HepG2 (cell line): ENCODE measurements at regions not wholly inside any gene's neighbourhood (a gene's known extent, or its start where the extent isn't known, plus 50 kb on each side); places are given as distances from the start of the nearest gene placed in this dataset.

ENCODE experiments used
- BHLHE40 ChIP-seq: IDR thresholded peaks from 2 replicates; pipeline ENCODE4 v1.6.1; 2011; ENCODE audit warnings: low read length, improper control_type of control experiment
- CCAR2 ChIP-seq: fragments of 200-400 bp; formaldehyde crosslinking; optimal IDR thresholded peaks from 2 replicates; pipeline ENCODE3; 2018; ENCODE audit warnings: low read depth, mild to moderate bottlenecking, low read length, moderate library complexity
- GMEB2 ChIP-seq: IDR thresholded peaks from 2 replicates; pipeline ENCODE4 v1.6.1; 2016; ENCODE audit warnings: missing biosample characterization, missing genetic modification reagents, low read depth
- NR3C1 ChIP-seq: sonication (generic); formaldehyde crosslinking; IDR thresholded peaks from 2 replicates; pipeline ENCODE4 v1.4.0; 2020; ENCODE audit warnings: missing genetic modification reagents
- POLR2A ChIP-seq, 2 experiments: IDR thresholded peaks; 2 replicates each; pipeline ENCODE4 v1.6.1; 2011; ENCODE audit warnings: low read depth in 2 of 2, low read length in 2 of 2, mild to moderate bottlenecking in 1 of 2, moderate library complexity in 1 of 2; ENCODE audit not compliant: insufficient read depth in 1 of 2
- PRPF4 ChIP-seq: fragments of 200-400 bp; formaldehyde crosslinking; IDR thresholded peaks from 2 replicates; pipeline ENCODE4 v1.6.1; 2016; ENCODE audit warnings: low read length, low read depth; ENCODE audit not compliant: poor library complexity, severe bottlenecking
- TCF7 ChIP-seq: sonication (generic); IDR thresholded peaks from 2 replicates; pipeline ENCODE4 v1.6.1; 2016; ENCODE audit warnings: antibody characterized with exemption, low read depth
- TF ChIP-seq, protein P1 (sequence below): sonication (generic); formaldehyde crosslinking; IDR thresholded peaks from 2 replicates; pipeline ENCODE4 v1.5.0; 2020; ENCODE audit warnings: mild to moderate bottlenecking, missing genetic modification reagents, moderate library complexity
- TF ChIP-seq, protein P2 (sequence below): sonication (generic); formaldehyde crosslinking; IDR thresholded peaks from 2 replicates; pipeline ENCODE4 v1.5.0; 2020; ENCODE audit warnings: missing genetic modification reagents, mild to moderate bottlenecking, borderline replicate concordance

DNA sequence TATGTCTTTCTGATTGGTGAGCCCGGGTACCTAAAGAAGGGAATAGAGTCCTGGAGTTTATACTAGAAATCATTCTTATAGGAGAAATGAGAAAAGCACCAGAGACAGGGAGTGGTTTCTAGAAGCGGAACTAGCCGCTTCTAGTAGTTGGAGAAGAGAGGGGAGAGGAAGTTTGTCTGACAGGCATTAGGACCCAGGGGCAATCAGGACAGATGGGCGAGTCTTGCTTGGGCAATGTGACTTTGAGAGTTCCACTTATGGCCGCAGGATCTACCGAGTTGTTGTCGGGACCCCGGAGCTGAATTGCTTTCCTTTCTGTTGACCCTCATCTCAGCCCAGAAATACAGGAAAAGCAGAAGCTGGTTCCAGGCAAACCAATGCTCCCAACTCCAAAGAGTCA is 596.8 kb upstream of the CNTN5 start:
- TF ChIP-seq GMEB2 (CRISPR knock-in tag) (no peak), POLR2A (IDR thresholded peaks at IDR 0.05; ENCODE audit: insufficient read depth in 1 of 2, low read depth in 2 of 2, low read length in 2 of 2) (no peak), NR3C1 (CRISPR knock-in tag) (no peak), BHLHE40 (no peak), CCAR2 (no peak), TCF7 (no peak), PRPF4 (no peak)
- TF ChIP-seq, protein P1, sequence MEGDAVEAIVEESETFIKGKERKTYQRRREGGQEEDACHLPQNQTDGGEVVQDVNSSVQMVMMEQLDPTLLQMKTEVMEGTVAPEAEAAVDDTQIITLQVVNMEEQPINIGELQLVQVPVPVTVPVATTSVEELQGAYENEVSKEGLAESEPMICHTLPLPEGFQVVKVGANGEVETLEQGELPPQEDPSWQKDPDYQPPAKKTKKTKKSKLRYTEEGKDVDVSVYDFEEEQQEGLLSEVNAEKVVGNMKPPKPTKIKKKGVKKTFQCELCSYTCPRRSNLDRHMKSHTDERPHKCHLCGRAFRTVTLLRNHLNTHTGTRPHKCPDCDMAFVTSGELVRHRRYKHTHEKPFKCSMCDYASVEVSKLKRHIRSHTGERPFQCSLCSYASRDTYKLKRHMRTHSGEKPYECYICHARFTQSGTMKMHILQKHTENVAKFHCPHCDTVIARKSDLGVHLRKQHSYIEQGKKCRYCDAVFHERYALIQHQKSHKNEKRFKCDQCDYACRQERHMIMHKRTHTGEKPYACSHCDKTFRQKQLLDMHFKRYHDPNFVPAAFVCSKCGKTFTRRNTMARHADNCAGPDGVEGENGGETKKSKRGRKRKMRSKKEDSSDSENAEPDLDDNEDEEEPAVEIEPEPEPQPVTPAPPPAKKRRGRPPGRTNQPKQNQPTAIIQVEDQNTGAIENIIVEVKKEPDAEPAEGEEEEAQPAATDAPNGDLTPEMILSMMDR (CRISPR knock-in tag): no peak
- TF ChIP-seq, protein P2, sequence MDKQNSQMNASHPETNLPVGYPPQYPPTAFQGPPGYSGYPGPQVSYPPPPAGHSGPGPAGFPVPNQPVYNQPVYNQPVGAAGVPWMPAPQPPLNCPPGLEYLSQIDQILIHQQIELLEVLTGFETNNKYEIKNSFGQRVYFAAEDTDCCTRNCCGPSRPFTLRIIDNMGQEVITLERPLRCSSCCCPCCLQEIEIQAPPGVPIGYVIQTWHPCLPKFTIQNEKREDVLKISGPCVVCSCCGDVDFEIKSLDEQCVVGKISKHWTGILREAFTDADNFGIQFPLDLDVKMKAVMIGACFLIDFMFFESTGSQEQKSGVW (CRISPR knock-in tag): no peak
